Heart left ventricle (tissue), 13 donors: ENCODE measurements at regions not wholly inside any gene's neighbourhood (a gene's known extent, or its start where the extent isn't known, plus 50 kb on each side); places are given as distances from the start of the nearest gene placed in this dataset.

ENCODE experiments used
- POLR2A ChIP-seq, 2 donors: fragments of 450-650 bp; IDR thresholded peaks; one replicate each; pipeline ENCODE4 v1.6.1; 2017; ENCODE audit warnings: antibody characterized with exemption in 2 of 2, mild to moderate bottlenecking in 2 of 2, moderate library complexity in 2 of 2
- TF ChIP-seq, protein P1 (sequence below), 12 donors: fragments of 200-600 bp; sonication (generic) in 4 of 12; IDR thresholded peaks; one replicate each; pipeline versions ENCODE4 v1.5.0 to v1.8.0; 2018 to 2022; ENCODE audit warnings: antibody characterized with exemption in 12 of 12, mild to moderate bottlenecking in 5 of 12
- donor health status: ischemic (EF 13 %, LVEDD 7.1; RV severe dilation, severe dysfunction).
- donor health status: DM: no; HTN: yes; CAD: no.
- donor health status: DM: no; HTN: no; CAD: no.
- donor health status: ischemic (EF 25% LVEDD 6.9; RV normal size, moderate dysfunction).
- donor health status: ischemic (EF 25% LVEDD 5.7; RV mildly dilated, moderate dysfunction).
- donor health status: ischemic (EF 35%, LVEDD 5.7; RV mildly dilated, moderate dysfunction).
- donor health status: nonischemic (EF 11% LVEDD 7.7; RV severe dilation, severe dysfunction).
- donor health status: DM: yes; HTN: yes; CAD: no.
- donor health status: PGD.
- donor health status: ischemic (EF 29% LVEDD 5.4; RV normal size, mild dysfunction).
- donor health status: nonischemic (EF 23%, LVEDD 6.1; RV moderate dilation, normal function).

GRCh38 chr6:146887447-146888077 lies 288.8 kb downstream of the ADGB start:
- TF ChIP-seq, protein P1, sequence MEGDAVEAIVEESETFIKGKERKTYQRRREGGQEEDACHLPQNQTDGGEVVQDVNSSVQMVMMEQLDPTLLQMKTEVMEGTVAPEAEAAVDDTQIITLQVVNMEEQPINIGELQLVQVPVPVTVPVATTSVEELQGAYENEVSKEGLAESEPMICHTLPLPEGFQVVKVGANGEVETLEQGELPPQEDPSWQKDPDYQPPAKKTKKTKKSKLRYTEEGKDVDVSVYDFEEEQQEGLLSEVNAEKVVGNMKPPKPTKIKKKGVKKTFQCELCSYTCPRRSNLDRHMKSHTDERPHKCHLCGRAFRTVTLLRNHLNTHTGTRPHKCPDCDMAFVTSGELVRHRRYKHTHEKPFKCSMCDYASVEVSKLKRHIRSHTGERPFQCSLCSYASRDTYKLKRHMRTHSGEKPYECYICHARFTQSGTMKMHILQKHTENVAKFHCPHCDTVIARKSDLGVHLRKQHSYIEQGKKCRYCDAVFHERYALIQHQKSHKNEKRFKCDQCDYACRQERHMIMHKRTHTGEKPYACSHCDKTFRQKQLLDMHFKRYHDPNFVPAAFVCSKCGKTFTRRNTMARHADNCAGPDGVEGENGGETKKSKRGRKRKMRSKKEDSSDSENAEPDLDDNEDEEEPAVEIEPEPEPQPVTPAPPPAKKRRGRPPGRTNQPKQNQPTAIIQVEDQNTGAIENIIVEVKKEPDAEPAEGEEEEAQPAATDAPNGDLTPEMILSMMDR (IDR thresholded peaks at IDR 0.05): no peak
- no peak for TF ChIP-seq POLR2A (IDR thresholded peaks at IDR 0.05)
